ENCODE measurements at regions not wholly inside any gene's neighbourhood (a gene's known extent, or its start where the extent isn't known, plus 50 kb on each side); places are given as distances from the start of the nearest gene placed in this dataset.
"Not testable (repeated sequence)": the region's sequence is repeated elsewhere in the genome, so short reads cannot be mapped to it uniquely, and the experiment has no call there.

- DNase-seq (ENCODE audit: extremely low read depth, low read depth), result no peak
Observed at GRCh38 chr12:102669056-102669455, 188.7 kb upstream of the IGF1 start.

DNA sequence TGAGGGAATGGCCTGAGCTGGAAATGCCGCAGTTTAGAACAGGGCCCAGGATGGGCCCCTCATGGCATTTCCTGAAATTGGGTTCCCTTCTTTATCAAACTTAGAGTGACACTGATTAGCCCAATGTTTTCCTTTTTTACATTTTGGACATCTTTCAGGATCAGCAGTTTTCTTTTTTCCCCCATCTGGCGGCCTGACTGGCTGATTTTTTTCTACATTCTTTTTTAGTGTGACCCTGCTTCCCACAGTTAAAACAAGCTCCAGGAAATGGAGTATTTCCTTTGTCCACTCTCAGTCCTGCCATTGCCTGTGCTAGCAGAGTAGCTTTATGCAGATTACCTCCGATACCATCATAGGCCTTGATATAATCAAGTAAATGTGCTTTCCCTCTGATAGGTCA is 185.8 kb upstream of the IGF1 start:
- not testable (repeated sequence) for DNase-seq (ENCODE audit: extremely low read depth, low read depth)

DNA sequence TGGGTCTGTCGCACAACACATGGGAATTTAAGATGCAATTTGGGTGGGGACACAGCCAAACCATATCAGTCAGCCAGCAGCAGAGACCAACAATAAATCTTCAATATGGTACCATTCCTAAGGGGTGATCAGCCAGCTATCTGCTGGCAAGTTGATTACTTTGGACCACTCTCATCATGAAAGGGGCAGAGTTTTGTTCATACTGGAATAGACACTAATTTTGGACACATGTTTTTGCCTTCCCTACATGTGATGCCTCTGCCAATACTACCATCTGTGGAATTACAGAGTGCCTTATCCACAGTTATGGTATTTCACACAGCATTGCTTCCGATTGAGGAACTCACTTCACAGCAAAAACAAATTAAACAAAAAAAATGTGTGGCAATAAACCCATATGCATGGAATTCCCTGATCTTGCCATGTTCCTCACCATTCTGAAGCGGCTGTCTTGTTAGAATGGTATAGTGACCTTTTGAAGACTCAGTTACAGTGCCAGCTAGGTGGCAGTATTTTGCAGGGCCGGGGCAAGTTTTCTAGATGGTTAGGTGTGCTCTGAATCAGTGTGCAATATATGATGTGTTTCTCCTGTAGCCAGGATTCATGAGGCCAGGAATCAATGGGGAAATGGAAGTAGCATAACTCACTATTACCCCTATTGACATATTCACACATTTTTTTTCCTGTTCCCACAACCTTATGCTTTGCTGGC is 179.0 kb upstream of the IGF1 start:
- DNase-seq (ENCODE audit: extremely low read depth, low read depth), result no peak

DNA sequence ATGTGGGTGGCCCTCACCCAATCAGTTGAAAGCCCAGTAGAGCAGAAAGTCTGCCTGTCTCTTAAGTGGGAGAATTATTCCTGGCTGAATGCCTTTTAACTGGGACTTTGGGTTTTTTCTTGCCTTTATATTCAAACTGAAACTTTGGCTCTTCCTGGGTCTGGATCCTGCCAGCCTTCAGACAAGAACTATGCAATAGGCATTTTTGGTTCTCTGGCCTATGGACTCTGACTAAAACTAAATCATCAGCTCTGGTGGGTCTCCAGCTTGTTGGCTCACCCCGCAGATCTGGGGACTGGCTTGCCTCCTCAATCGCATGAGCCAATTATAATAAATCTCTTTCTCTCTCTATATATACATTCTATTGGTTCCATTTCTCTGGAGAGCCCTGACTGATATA is 173.0 kb upstream of the IGF1 start:
- DNase-seq (ENCODE audit: extremely low read depth, low read depth), result no peak

- DNase-seq (ENCODE audit: extremely low read depth, low read depth), result no peak
Observed at GRCh38 chr12:102652645-102653313, 172.4 kb upstream of the IGF1 start.

- no peak for DNase-seq (ENCODE audit: extremely low read depth, low read depth)
Observed at GRCh38 chr12:102645968-102646367, 165.6 kb upstream of the IGF1 start.

- no peak for DNase-seq (ENCODE audit: extremely low read depth, low read depth)
Observed at GRCh38 chr12:102643879-102644575, 163.7 kb upstream of the IGF1 start.

- DNase-seq (ENCODE audit: extremely low read depth, low read depth), result no peak
Observed at GRCh38 chr12:102642199-102642598, 161.8 kb upstream of the IGF1 start.

GRCh38 chr12:102640658-102641057 is 160.3 kb upstream of the IGF1 start:
- not testable (repeated sequence) for DNase-seq (ENCODE audit: extremely low read depth, low read depth)

DNA sequence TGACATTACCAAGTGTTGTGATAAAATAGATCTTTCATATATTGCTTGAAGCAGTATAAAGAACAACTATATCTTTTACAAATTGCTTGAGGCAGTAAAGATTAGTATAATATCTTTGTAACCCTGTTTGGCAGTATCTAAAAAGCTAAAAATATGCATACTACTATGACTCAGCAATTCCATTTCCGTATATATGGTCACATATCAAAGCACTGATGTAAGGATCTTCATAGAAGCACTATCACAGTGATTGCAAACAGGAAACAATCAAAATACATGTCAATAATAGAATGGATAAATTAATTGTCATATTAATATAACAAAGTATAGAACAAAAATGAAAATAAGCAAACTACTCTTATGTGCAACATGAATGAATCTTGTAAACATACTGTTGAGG is 158.4 kb upstream of the IGF1 start:
- DNase-seq (ENCODE audit: extremely low read depth, low read depth), result peak; percentile 20

- no peak for DNase-seq (ENCODE audit: extremely low read depth, low read depth)
Observed at GRCh38 chr12:102633981-102634605, 153.7 kb upstream of the IGF1 start.

DNA sequence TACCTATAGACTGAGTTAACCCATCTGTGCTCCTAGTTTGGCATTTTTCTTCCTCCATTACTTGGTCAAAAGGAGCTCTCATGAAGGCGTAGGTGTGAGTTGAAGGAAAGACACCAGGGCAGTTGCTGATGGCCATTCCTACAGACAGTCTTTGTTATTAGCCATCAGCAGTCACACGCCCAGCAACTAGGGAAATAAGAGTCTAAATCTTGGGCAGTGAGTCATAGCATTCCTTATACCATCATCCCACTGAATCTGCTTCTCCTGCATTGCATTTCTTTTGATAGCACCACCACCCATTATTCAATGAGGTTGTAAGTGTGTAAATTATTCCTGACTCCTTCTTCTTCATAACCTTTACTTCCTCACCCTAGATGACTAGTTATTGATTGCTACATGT is 150.9 kb upstream of the IGF1 start:
- DNase-seq (ENCODE audit: extremely low read depth, low read depth), result peak; percentile 19

DNA sequence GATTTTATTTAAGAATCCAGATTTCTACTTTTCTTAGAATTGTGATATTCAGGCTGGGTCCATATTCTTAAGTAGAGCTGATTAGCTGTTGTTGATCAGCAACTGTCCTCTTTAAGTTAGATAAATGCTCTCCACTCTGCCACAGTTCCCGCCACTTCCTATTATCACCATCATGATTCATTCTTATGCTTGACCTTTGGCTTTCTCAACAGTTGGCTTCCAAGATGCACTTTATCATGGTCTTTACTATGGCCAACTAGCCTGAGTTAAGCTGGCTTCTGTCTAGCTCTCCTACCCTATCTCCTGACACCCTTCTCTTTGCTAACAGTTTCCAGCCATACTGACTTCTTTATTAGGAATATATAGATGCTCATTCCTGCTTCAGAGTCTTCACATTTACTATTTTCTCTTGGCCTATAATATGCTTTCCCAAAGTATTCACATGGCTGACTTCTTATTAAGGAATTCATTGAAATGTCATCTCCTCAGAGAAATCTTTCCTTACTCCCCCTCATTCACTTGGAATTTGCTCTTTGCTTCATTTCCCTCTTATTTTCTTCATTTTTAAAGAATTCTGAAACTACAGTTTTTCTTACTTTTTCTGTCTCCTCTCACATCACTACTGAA is 149.0 kb upstream of the IGF1 start:
- DNase-seq (ENCODE audit: extremely low read depth, low read depth), result no peak

DNA sequence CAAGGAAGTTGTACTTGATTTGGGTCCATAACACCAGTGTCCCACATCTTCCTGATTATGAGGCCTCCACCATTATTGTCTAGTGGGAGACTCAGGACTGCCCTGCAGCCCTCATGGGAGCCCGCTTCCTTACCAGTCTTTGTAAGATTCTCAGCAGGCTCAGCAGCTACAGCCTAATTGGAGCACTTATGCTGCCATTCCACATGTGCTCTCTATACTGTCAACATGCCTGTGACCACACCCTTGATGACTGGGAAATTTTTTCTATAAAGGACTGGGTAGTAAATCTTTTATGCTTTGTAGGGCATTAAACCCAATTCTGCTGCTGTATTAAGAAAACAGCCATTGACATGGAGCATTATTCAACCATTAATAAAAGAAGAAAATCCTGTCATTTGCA is 145.5 kb upstream of the IGF1 start:
- DNase-seq (ENCODE audit: extremely low read depth, low read depth), result no peak

- DNase-seq (ENCODE audit: extremely low read depth, low read depth), result no peak
Observed at GRCh38 chr12:102622618-102623017, 142.3 kb upstream of the IGF1 start.

DNA sequence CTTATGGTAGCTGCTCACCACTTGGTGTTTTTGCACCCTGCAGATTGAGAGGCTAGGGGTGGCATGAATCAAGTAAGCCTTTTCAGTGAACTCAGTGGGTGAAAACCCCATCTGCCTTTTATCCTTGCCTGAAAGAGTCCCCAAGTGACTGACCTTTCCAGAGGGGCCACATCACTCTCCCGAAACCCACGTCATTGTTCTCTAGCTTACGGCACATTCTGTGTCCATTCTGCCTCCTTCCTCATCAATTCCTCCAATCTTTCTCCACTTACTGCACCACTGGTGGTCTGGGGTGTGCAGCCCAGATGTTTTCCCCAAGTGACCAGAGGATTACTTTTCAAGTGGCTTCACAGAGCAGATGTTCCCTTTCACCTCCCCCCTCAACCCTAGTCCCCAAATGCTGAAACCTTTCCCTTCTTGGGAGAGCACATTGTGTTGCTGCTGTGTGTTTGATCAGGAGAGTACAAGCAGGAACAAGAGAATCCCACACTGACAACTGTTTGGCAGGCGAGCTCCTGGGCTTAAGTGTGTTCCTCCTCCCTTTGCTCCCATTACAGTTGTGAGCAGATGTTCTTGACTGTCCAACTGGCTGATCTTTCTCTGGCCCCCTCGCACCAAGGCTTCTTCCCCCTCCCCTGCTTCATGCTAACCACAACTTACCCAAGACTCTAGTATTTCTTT is 138.0 kb upstream of the IGF1 start:
- no peak for DNase-seq (ENCODE audit: extremely low read depth, low read depth)

- DNase-seq (ENCODE audit: extremely low read depth, low read depth), result no peak
Observed at GRCh38 chr12:102616692-102617091, 136.3 kb upstream of the IGF1 start.

- DNase-seq (ENCODE audit: extremely low read depth, low read depth), result no peak
Observed at GRCh38 chr12:102611995-102612394, 131.6 kb upstream of the IGF1 start.

GRCh38 chr12:102609996-102610395 is 129.6 kb upstream of the IGF1 start:
- no peak for DNase-seq (ENCODE audit: extremely low read depth, low read depth)

- no peak for DNase-seq (ENCODE audit: extremely low read depth, low read depth)
Observed at GRCh38 chr12:102603021-102603420, 122.7 kb upstream of the IGF1 start.
